GM19238 (cell line): ENCODE measurements at regions not wholly inside any gene's neighbourhood (a gene's known extent, or its start where the extent isn't known, plus 50 kb on each side); places are given as distances from the start of the nearest gene placed in this dataset.

ENCODE experiments used
- DNase-seq: peaks from one replicate; pipeline ENCODE4 v3.0.0; 2011; ENCODE audit warnings: low spot score; ENCODE audit not compliant: insufficient read length

DNA sequence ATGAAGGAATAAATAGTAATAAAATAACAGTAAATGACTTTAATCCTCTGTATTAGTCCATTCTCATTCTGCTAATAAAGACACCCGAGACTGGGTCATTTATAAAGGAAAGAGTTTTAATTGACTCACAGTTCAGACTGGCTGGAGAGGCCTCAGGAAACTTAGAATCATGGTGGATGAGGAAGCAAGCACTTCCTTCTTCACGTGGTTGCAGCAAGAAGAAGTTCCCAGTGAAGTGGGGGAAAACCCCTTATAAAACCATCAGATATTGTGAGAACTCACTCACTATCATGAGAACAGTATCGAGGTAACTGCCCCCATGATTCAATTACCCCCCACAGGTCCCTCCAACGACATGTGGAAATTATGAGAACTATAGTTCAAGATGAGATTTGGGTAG, 727.9 kb upstream of the LINC00305 start:
- no peak for DNase-seq

DNA sequence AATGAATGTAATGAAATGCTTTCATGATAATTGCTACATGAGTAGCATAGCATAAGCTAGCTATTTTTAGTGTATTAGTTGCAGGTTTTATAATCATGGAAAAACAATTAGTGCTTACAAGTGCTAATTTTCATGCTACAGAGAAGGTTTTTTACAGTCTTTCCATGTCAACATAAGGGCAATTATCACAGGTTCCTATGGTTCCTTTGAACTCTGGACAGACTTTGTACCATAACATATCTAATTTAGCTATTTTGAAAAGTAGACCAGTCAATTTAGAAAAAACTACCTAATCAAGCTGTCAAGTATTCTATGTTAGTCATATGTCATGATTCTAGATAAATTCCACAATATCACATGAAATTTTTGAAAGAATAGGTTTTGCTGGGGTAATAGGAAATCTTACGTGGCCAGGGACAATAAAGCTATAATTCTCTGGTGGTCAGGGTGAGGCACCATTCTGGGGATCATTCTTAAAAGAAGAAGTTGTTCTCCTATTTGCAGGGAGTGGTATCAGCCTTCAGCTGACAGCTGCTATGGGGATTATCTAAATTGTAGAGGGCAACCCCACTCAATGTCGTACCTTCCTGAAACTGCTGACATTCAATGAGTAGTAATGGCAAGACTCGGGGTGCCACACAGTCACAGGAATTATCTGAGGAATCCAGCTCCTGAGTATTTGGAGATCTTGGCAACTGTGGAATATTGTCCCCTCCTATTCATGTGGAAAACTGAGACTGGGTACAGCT, 724.0 kb upstream of the LINC00305 start:
- DNase-seq, result no peak

DNA sequence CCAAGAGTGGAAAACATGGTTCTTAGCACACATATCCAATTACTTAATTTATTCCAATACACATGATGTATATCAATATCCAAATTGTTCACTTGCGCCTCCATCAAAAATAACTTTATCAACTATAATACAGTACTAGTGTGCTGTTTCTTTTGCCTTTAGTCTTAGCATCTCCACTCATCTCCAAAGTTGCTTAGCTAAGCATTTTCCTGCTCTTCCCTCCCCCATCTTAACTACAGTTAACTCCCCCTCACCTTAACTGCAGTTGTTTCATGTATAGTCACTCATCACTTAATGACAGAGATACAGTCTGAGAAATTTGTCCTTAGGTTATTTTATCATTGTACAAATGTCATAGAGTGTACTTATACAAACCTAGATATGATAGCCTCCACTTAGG, 705.2 kb upstream of the LINC00305 start:
- no peak for DNase-seq

- no peak for DNase-seq
Observed at GRCh38 chr18:64852281-64852680, 703.4 kb upstream of the LINC00305 start.

- DNase-seq, result no peak
Observed at GRCh38 chr18:64851726-64852125, 702.8 kb upstream of the LINC00305 start.

GRCh38 chr18:64850791-64851190, 701.9 kb upstream of the LINC00305 start:
- no peak for DNase-seq

GRCh38 chr18:64840911-64841701, 692.2 kb upstream of the LINC00305 start:
- DNase-seq, result no peak

- DNase-seq, result no peak
Observed at GRCh38 chr18:64810354-64810753, 661.5 kb upstream of the LINC00305 start.

DNA sequence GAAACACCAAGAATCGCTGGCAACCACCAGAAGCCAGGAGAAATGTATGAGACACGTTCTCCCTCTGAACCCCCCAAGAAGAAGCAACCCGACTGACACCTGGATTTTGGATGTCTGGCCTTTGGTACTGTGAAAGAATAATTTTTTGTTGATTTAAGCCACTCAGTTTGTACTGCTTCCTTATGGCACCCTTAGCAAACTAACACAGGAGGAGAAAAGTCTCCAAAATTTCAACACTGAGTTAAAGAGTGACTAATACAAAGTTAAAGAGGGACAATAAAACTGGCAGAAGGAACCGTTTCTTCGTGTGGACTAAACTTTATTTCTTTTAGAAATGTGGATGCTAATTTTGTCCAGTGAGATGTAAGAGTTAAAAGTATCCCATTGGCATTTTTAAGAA, 660.9 kb upstream of the LINC00305 start:
- no peak for DNase-seq

GRCh38 chr18:64807560-64807959, 658.7 kb upstream of the LINC00305 start:
- DNase-seq, result no peak

GRCh38 chr18:64806691-64807090, 657.8 kb upstream of the LINC00305 start:
- DNase-seq, result no peak

DNA sequence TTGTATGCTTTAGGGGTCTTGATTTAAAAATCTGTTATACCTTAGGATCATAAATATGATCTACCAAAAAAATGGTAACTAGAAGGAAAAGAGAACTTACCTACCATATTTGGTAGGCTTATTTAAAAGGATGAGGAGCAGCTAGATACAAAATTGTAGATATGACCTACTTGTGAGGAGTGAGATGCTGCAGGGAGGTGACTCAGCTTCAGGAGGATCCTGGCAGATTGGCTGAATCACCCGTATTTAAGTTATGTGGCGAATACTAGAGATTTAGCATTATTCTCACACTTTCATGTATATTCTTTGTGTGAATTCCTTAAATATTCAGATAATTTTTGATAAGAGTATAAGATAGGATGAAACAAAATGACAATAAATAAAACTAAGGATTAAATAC, 657.3 kb upstream of the LINC00305 start:
- DNase-seq, result no peak

DNA sequence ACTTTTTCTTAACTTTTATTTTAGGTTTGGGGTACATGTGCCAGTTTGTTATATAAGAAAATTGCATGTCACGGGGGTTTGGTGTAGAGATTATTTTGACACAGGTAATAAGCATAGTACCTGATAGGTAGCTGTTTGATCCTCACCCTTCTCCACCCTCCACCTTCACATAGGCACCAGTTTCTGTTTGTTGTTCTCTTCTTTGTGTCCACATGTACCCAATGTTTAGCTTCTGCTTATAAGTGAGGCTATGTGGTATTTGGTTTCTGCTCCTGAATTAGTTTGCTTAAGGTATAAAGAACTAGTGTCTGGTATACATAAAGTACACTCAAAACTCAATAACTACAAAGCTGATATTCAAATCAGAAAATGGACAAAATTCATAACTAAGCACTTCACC, 654.6 kb upstream of the LINC00305 start:
- DNase-seq, result no peak

- DNase-seq, result no peak
Observed at GRCh38 chr18:64800151-64800550, 651.3 kb upstream of the LINC00305 start.

- DNase-seq, result no peak
Observed at GRCh38 chr18:64799376-64799775, 650.5 kb upstream of the LINC00305 start.

- DNase-seq, result no peak
Observed at GRCh38 chr18:64791236-64791635, 642.3 kb upstream of the LINC00305 start.

GRCh38 chr18:64785686-64786085, 636.8 kb upstream of the LINC00305 start:
- no peak for DNase-seq

DNA sequence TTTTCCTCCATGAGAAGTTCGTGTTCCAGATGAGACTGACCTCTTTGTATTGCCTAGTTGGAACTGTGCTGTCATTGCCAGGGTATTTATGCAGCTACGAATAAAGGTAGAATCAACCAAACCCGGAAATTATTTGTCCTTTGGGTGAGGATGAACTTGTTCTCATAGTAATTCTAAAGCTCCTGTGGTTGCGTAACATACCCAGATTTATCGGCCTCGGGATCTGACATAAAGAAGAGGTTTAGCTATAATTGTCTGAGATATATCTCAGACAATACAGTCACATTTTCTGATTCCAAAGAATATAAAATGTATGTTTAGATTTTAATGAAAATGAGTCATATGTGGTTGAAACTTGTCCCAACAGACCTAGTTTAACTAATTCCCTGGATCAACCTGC, 628.7 kb upstream of the LINC00305 start:
- no peak for DNase-seq

DNA sequence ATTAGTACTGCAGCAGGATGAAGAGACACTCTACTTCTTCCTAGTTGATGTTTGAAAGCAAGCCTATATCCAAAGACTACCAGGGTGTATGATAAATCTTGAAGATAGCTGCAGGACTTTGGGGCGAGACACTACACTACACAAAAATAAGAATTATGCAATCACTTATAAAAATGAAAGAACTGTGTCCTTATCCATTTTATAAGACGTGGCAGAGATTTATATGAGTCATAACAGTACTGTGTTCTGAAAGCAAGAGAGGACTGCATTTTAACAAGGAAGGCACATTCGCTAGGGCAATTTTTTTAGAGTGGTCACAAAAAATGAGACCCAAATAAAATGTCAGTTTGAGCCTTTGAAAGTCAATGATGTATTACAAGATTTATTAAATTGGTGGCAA, 617.0 kb upstream of the LINC00305 start:
- DNase-seq, result no peak

- no peak for DNase-seq
Observed at GRCh38 chr18:64752707-64753106, 603.8 kb upstream of the LINC00305 start.

- no peak for DNase-seq
Observed at GRCh38 chr18:64749884-64750283, 601.0 kb upstream of the LINC00305 start.

- DNase-seq, result no peak
Observed at GRCh38 chr18:64747803-64748202, 598.9 kb upstream of the LINC00305 start.

DNA sequence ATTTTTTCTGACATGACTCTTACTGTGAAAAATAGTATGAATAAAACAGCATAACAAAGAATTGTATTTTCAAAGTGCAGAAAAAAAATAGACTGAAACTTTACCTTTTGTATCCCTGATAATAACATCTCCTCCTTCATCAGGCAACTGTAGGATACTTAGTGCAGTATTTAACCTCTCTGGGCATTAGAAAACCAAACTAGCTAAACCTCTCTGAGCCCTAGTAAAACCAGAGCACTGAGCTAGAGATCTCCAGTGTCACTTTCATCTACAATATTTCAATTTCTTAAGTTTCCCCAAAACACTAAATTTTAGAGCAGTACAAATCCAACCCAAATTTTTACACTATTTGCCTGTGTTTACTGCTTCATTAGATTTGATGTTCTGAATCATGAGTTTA, 594.0 kb upstream of the LINC00305 start:
- DNase-seq, result no peak
